ENCODE measurements at regions not wholly inside any gene's neighbourhood (a gene's known extent, or its start where the extent isn't known, plus 50 kb on each side); places are given as distances from the start of the nearest gene placed in this dataset.

DNA sequence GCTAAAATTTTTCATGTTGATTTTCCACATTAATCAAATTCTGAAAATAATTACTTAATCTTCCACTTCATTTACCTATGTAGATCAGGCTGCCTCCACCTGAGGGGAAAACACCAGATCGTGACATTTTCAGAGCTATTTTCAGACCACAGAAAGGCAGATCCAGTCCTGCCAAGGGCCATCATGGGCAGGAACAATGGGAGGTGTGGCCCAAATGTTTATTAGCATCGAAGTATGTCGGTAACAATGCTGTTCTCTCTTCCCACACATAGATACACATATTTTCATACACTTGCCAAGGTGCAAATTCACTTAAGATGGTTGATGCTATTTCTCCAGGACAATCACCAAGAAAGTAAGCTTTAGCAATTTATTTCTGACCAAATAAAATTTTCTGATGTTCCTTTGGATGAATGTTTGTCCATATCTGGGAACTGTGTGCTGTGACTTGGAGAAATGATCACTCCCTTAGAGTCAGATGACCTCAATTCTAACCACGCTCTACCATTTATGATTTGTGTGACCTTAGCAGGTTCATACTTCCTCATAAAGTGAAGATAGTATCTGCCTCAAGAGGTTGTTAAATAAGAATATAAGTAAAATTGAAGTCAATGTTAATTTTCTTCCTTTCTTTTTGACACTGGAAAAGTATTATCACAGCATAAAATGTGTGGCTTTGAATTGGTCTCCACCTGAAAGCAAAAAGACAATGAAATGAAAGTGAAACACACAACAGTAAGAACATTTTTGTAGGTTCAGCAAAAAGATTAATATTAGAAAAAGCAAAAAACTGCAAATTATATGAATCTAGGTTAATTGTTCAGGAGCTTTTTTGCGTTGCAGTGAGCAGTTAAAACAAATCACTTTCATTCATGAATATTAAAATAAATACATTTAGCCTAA is 310.4 kb upstream of the PHF14 start:
- TF ChIP-seq, protein P1, sequence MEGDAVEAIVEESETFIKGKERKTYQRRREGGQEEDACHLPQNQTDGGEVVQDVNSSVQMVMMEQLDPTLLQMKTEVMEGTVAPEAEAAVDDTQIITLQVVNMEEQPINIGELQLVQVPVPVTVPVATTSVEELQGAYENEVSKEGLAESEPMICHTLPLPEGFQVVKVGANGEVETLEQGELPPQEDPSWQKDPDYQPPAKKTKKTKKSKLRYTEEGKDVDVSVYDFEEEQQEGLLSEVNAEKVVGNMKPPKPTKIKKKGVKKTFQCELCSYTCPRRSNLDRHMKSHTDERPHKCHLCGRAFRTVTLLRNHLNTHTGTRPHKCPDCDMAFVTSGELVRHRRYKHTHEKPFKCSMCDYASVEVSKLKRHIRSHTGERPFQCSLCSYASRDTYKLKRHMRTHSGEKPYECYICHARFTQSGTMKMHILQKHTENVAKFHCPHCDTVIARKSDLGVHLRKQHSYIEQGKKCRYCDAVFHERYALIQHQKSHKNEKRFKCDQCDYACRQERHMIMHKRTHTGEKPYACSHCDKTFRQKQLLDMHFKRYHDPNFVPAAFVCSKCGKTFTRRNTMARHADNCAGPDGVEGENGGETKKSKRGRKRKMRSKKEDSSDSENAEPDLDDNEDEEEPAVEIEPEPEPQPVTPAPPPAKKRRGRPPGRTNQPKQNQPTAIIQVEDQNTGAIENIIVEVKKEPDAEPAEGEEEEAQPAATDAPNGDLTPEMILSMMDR (conservative IDR thresholded peaks at IDR 0.05; ENCODE audit: control insufficient read depth, insufficient read depth, low read depth, low read length), result no peak
- no peak overlapping the region for H3K4me3 ChIP-seq (ENCODE audit: control insufficient read depth, low read depth, low read length)
- no peak for DNase-seq (ENCODE audit: low read depth)

DNA sequence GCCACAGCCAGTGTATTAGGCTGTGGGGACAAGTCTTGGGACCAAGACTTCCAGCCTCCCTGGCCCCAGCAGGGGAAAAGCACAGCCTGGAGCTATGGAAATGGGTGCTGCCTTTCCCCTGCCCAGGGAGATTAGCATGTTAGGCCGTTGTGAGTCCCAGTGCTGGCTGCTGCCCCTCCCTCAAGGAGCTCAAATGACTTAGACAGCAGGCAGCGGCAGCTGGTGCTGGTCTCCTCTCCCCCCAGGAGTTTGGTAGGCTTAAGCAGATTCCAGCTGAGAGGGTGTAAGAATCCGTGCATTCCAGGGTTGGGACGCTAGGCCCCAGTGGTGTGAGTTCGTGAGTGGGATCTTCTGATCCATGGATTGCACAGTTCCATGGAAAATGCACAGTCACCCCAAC is 301.5 kb upstream of the PHF14 start:
- H3K4me3 ChIP-seq (ENCODE audit: control insufficient read depth, low read depth, low read length), result no peak overlapping the region
- no peak for DNase-seq (ENCODE audit: low read depth)
- TF ChIP-seq, protein P1 (conservative IDR thresholded peaks at IDR 0.05; ENCODE audit: control insufficient read depth, insufficient read depth, low read depth, low read length), result no peak

DNA sequence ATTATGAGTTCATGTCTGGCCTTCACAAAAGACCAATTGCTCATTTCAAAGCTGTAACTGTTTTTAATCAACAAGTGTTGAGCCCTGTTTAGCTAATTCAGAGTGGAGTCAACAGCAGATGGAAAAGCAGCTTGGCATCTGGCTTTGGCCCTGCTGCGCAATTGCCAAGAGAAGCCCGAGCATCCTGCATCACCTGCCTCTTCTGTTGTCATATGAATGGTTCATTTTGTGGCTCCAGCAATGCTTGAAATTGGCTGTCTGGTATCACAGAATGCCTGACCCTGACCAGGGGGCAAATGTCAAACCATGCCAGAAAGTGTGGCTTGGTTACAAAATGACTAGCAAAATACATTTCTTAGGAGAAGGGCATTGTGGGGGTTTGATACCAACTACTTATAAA is 296.5 kb upstream of the PHF14 start:
- TF ChIP-seq, protein P1 (conservative IDR thresholded peaks at IDR 0.05; ENCODE audit: control insufficient read depth, insufficient read depth, low read depth, low read length), result no peak
- DNase-seq (ENCODE audit: low read depth), result no peak
- H3K4me3 ChIP-seq (ENCODE audit: control insufficient read depth, low read depth, low read length), result no peak overlapping the region

DNA sequence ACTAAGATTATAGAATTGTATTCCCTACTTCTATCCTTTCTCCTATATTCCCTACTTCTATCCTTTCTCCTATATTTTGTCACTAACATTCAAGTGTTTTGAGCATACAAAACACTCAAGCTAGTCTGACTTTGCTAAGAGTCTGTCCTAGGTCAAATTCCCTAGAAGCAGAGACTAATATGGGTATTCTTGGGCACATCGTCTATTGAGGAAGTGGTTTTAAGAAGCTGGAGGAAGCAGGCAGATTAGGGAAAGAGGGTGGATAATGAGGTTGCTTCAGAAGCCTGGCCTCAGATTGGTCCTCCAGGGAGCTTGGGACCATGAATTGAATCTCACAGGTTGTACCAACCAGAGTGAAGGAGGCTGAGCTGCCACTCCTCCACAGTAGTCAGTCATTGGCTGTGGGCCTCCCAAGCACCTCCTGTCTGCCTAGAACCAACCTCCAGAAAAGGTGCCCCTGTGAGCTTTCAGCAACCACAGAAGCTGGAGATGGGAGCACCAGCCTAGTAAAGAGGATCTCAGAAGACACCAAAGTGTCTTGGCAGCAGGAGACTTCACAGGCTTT is 295.9 kb upstream of the PHF14 start:
- no peak overlapping the region for H3K4me3 ChIP-seq (ENCODE audit: control insufficient read depth, low read depth, low read length)
- no peak for DNase-seq (ENCODE audit: low read depth)
- TF ChIP-seq, protein P1 (conservative IDR thresholded peaks at IDR 0.05; ENCODE audit: control insufficient read depth, insufficient read depth, low read depth, low read length), result no peak

DNA sequence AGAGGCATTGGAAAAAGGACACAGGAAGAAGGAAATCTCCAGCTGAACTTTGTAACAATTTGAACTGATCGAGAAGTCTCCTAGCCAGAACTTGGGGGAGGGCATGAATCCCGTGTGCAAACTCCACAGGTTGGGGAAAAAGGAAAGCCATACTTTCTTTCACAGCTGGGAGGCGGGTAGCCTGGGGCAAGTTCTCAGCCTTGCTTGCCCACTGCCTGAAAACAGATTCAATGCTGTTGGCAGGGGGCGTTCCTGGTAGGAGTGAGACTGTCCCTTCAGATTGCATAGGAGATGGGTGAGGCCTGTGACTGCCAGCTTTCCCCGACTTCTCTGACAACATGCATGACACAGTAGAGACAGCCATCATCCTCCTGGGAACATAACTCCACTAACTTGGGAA is 289.1 kb upstream of the PHF14 start:
- DNase-seq (ENCODE audit: low read depth), result no peak
- TF ChIP-seq, protein P1 (conservative IDR thresholded peaks at IDR 0.05; ENCODE audit: control insufficient read depth, insufficient read depth, low read depth, low read length), result no peak
- H3K4me3 ChIP-seq (ENCODE audit: control insufficient read depth, low read depth, low read length), result no peak overlapping the region

DNA sequence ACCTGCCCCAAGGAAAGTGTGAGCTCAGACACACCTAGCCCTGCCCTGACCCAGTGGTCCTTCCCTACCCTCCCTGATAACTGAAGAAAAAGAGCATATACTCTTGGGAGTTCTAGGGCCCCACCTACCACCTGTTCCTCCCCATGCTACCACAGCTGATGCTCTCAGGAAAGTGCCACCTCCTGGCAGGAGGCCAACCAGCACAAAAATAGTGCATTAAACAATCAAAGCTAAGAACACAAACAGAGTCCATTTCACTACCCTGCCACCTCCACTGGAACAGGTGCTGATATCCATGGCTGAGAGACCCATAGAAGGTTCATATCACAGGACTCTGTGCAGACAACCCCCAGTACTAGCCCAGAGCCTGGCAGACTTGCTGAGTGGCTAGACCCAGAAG is 288.6 kb upstream of the PHF14 start:
- TF ChIP-seq, protein P1 (conservative IDR thresholded peaks at IDR 0.05; ENCODE audit: control insufficient read depth, insufficient read depth, low read depth, low read length), result no peak
- no peak for DNase-seq (ENCODE audit: low read depth)
- no peak overlapping the region for H3K4me3 ChIP-seq (ENCODE audit: control insufficient read depth, low read depth, low read length)

Measured in fibroblast of mammary gland (primary cell).